Transverse colon (tissue), 4 donors: ENCODE measurements at regions not wholly inside any gene's neighbourhood (a gene's known extent, or its start where the extent isn't known, plus 50 kb on each side); places are given as distances from the start of the nearest gene placed in this dataset.

ENCODE experiments used
- CTCF ChIP-seq, 5 experiments: fragments of 200-600 bp in 3 of 5; fragments of 450-650 bp in 2 of 5; sonication (generic) in 3 of 5; IDR thresholded peaks; 1 replicate in 2 of 5; 2 replicates in 3 of 5; pipeline ENCODE4 v1.5.1; 2016 to 2017; ENCODE audit warnings: antibody characterized with exemption in 5 of 5, inconsistent platforms in 3 of 5, mild to moderate bottlenecking in 2 of 5, moderate library complexity in 1 of 5
- EP300 ChIP-seq: sonication (generic); formaldehyde crosslinking; IDR thresholded peaks from one replicate; pipeline ENCODE4 v1.6.1; 2017; ENCODE audit warnings: antibody characterized with exemption, low read depth
- POLR2A ChIP-seq: fragments of 450-650 bp; IDR thresholded peaks from one replicate; pipeline ENCODE4 v1.6.1; 2016; ENCODE audit warnings: antibody characterized with exemption, mild to moderate bottlenecking, moderate library complexity
- POLR2AphosphoS5 ChIP-seq, 3 donors: sonication (generic); formaldehyde crosslinking; IDR thresholded peaks; one replicate each; pipeline ENCODE4 v1.6.1; 2016; ENCODE audit warnings: antibody characterized with exemption in 3 of 3

GRCh38 chr11:90318651-90319050 lies 95.8 kb upstream of the CHORDC1 start:
- TF ChIP-seq POLR2A (no peak), CTCF (IDR thresholded peaks at IDR 0.05) (no peak), POLR2AphosphoS5 (IDR thresholded peaks at IDR 0.05) (no peak), EP300 (no peak)
